ENCODE measurements at regions not wholly inside any gene's neighbourhood (a gene's known extent, or its start where the extent isn't known, plus 50 kb on each side); places are given as distances from the start of the nearest gene placed in this dataset.

DNA sequence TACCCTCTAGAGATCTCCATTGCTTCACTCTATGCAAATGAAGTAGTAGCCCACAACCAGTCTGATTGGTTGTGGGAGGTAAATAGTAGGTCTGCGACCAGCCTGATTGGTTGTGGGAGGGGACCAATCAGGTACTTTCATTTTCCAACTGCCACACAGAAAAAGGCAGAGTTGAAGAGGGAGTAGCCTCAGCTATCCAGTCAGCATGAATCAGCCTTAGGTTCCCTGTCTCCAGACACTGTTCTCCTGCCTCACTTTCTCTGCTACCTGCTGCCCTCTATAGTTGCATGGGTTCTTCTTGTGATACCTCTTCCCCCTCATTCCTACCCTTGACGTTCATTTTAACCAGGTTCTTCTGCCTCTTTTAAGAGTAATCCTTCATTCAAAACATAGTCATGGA is 114.5 kb upstream of the LYZL1 start:
- TF ChIP-seq, protein P1, sequence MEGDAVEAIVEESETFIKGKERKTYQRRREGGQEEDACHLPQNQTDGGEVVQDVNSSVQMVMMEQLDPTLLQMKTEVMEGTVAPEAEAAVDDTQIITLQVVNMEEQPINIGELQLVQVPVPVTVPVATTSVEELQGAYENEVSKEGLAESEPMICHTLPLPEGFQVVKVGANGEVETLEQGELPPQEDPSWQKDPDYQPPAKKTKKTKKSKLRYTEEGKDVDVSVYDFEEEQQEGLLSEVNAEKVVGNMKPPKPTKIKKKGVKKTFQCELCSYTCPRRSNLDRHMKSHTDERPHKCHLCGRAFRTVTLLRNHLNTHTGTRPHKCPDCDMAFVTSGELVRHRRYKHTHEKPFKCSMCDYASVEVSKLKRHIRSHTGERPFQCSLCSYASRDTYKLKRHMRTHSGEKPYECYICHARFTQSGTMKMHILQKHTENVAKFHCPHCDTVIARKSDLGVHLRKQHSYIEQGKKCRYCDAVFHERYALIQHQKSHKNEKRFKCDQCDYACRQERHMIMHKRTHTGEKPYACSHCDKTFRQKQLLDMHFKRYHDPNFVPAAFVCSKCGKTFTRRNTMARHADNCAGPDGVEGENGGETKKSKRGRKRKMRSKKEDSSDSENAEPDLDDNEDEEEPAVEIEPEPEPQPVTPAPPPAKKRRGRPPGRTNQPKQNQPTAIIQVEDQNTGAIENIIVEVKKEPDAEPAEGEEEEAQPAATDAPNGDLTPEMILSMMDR (IDR thresholded peaks at IDR 0.05; ENCODE audit: extremely low read depth, missing control alignments) = no peak
- no peak for DNase-seq (ENCODE audit: low spot score)

DNA sequence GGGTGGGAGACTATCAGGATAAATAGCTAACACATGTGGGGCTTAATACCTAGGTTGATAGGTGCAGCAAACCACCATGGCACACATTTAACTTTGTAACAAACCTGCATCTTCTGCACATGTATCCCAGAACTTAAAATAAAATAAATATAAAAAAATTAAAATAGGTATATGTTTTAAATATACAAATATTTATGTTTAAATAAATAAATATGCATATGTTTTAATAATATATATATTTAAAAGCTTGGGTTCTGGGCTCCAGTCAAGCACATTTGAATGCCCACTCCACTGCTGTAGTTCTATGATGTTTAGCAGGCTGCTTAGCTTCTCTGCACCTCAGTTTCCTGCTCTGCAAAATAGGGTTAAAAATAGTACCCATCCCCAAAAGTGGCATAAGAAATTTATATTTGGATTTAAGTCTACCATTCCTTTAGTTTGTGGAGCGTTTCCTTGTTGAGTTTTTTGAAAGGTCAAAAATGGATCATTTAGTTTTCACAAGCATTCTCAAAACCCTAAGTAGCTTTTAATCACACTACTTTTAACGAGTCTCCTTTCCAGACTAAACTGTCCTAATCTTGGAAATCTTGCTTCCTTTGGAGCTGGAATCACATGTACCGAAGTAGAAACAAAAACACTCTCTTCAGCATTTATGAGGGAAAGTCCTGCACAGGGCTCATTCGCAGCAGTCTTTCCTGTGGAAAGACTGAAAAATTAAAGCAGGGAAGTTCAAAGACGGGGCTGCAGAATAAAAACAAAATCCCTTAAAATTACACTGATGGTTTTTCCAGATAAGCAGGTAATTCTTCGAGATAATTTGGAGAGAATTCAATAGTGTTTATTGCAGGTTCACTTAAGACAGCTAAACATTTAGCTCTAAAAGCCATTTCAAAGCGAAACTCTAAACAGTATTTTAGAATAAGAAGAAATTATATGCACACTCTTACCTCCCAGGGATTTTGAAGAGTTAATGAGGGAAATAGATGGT is 111.7 kb upstream of the LYZL1 start:
- DNase-seq (ENCODE audit: low spot score) = no peak
- TF ChIP-seq, protein P1 (IDR thresholded peaks at IDR 0.05; ENCODE audit: extremely low read depth, missing control alignments) = no peak

DNA sequence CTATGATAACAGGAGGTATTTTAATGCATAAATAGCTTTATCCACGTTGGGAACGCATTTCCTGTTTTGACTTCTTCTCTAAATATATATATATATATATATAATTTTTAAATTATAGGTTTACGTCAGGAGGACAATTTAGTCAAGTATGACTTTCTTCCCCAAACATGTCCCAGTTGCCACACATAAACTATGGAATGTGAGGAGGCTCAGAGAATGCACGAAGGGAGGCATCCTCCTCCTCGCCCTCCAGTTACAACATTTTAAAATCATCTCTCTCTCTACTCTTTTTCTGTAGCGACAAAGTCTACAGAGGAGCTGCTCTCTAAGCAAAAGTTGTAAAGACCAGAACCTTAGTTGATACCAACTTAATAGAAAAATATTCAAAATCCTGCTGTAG is 106.9 kb upstream of the LYZL1 start:
- TF ChIP-seq, protein P1 (IDR thresholded peaks at IDR 0.05; ENCODE audit: extremely low read depth, missing control alignments) = no peak
- DNase-seq (ENCODE audit: low spot score) = no peak

DNA sequence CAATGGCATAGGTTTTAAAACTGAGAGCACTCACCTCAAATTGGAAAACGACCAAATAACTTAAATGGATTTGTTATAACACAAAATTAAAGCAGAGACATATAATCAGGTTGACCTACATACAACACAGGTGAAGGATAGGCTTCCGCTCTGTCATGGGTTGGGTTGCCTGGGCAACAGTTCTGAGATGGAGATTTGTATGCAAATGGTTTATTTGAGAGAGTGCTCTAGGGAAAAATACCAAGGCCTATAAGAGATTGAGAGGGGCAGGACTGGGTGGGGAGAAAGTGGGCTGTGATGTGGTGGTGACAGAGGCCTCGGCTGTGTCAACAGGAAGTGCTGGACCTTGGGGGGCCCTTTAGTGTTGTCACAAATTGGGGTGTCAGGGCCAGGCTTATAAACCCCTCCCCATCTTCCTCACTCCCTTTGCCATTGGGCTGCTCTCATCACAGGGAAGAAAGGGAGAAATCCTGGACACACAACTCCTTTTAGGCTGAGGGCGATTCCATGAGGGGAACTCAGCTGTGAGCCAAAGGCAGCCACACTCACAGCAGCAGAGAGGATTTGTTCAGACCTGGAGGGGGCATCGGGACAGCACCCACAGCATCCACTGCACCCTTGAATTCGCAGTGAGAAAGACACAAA is 105.4 kb upstream of the LYZL1 start:
- TF ChIP-seq, protein P1 (IDR thresholded peaks at IDR 0.05; ENCODE audit: extremely low read depth, missing control alignments) = no peak
- DNase-seq (ENCODE audit: low spot score) = no peak

DNA sequence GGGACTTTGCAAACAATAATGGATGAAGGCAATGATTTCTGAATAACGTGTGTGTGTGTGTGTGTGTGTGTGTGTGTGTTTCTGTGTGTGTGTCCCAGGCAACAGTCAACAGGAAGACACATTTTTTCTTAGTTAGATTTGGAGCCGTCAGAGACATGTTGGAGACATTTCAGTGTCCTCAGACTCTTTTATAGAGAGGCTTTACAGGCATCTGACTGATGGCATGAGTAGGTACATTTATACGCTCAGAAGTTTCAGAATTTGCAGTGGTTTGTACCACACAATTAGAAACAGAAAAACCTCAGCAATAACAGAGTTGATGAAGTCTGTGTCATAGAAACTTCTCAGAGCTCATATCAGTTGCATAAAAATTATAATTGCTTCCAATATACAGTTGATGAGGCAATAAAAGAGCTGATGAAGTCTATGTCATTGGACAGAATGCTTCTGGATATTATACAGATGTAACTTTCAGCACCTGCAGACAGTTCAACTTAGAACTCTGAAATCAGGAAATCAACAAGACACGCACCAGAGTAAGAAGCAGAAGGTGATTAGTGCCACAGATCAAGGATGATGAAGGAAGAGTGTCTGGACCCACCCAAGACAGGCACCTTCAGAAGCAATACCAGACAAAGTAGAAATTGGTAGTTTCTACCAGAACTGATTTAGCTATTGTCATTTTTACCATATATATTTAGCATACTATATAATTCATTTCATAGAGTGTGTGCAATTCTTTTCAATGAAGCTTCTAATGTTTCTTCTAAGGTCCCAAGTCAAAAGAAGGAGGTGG is 104.5 kb upstream of the LYZL1 start:
- DNase-seq (ENCODE audit: low spot score) = no peak
- TF ChIP-seq, protein P1 (IDR thresholded peaks at IDR 0.05; ENCODE audit: extremely low read depth, missing control alignments) = no peak

DNA sequence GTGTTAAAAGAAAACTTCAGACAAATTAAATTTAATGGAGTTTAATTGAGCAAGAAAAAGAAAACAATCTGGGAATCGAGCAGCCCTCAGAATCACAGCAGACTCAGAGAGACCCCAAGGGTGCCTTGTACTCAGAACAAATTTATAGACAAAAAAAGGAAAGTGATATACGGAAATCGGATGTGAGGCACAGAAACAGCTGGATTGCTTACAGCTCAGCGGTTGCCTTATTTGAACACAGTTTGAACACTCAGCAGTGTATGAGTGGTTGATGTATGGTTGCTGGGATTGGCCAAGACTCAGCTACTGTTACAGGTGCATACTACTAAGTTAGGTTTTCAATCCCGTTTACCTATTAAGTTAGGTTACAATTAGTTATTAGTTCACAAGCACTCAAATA is 103.8 kb upstream of the LYZL1 start:
- TF ChIP-seq, protein P1 (IDR thresholded peaks at IDR 0.05; ENCODE audit: extremely low read depth, missing control alignments) = no peak
- DNase-seq (ENCODE audit: low spot score) = no peak
